ENCODE measurements at regions not wholly inside any gene's neighbourhood (a gene's known extent, or its start where the extent isn't known, plus 50 kb on each side); places are given as distances from the start of the nearest gene placed in this dataset.

DNA sequence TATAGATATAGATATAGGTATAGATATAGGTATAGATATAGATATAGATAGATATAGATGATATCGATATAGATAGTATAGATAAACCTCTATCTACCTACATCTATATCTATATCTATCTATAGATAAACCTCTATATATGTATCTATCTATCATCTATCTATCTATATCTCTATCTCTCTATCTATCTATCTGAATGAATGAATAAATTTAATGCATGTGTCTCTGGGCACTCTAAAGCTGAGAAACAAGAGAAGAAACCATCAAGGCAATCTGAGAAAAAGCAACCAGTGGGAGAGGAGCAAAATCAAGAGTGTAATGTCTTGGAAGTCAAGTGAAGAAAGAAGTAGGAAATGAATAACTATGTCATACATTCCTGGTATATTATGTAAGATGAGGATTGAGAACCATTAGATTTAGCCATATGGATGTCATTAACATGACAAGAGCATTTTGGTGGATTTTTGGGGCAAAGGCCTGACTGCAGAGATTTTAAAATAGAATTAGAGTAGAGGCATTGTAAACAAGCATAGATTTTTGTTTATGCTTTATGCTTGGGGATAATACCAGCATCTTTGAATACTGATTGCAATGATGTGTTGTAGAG is 1262.7 kb upstream of the MIR17HG start:
- H3K4me1 ChIP-seq (ENCODE audit: insufficient read depth, low read length), result no peaks in the 10 kb centered on the region
- H3K36me3 ChIP-seq (ENCODE audit: insufficient read depth, low read length), result no peaks in the 10 kb centered on the region
- H3K9me3 ChIP-seq (ENCODE audit: control insufficient read depth, insufficient read depth, low read length), result no peaks in the 10 kb centered on the region
- no peak overlapping the region for H3K9ac ChIP-seq (ENCODE audit: low read depth, low read length)

- Histone ChIP-seq H3K9ac (ENCODE audit: low read depth, low read length) (no peak overlapping the region), H3K9me3 (ENCODE audit: control insufficient read depth, insufficient read depth, low read length) (no peaks in the 10 kb centered on the region), H3K36me3 (ENCODE audit: insufficient read depth, low read length) (no peaks in the 10 kb centered on the region), H3K4me1 (ENCODE audit: insufficient read depth, low read length) (no peaks in the 10 kb centered on the region)
Observed at GRCh38 chr13:90089051-90089450, 1258.4 kb upstream of the MIR17HG start.

DNA sequence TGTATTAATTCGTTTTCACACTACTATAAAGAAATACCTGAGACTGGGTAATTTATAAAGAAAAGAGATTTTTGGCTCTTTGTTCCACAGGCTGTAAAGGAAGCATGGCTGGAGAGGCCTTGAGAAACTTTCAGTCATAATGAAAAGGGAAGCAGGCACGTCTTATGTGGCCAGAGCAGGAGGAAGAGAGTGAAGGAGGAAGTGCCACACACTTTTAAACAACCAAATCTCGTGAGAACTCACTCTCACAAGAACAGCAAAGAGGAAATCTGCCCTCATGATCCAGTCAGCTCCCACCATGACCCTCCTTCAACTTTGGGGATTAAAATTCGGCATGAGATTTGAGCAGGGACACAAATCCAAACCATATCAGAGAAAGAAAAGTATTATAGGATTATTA is 1255.9 kb upstream of the MIR17HG start:
- H3K9me3 ChIP-seq (ENCODE audit: control insufficient read depth, insufficient read depth, low read length), result no peaks in the 10 kb centered on the region
- no peaks in the 10 kb centered on the region for H3K36me3 ChIP-seq (ENCODE audit: insufficient read depth, low read length)
- H3K9ac ChIP-seq (ENCODE audit: low read depth, low read length), result no peak overlapping the region
- H3K4me1 ChIP-seq (ENCODE audit: insufficient read depth, low read length), result no peaks in the 10 kb centered on the region

DNA sequence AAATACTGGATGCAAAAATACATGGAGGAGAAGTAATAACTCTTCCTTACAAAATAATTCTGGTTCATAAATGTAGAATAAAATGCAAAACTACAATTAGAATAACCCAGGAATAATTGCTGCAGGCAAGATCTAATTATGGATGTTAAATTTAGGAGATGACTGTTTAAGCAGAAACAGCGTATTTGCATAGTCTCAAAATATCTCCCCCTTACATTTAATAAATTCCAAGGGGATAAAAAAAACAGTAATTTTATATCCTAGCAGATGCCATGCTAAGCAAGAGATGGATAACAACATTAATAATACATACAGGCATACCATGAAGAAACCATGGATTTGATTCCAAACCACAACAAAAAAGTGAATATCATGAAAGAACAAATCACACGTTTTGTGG is 1253.1 kb upstream of the MIR17HG start:
- no peak overlapping the region for H3K9ac ChIP-seq (ENCODE audit: low read depth, low read length)
- H3K36me3 ChIP-seq (ENCODE audit: insufficient read depth, low read length), result no peaks in the 10 kb centered on the region
- H3K9me3 ChIP-seq (ENCODE audit: control insufficient read depth, insufficient read depth, low read length), result no peaks in the 10 kb centered on the region
- H3K4me1 ChIP-seq (ENCODE audit: insufficient read depth, low read length), result no peaks in the 10 kb centered on the region

DNA sequence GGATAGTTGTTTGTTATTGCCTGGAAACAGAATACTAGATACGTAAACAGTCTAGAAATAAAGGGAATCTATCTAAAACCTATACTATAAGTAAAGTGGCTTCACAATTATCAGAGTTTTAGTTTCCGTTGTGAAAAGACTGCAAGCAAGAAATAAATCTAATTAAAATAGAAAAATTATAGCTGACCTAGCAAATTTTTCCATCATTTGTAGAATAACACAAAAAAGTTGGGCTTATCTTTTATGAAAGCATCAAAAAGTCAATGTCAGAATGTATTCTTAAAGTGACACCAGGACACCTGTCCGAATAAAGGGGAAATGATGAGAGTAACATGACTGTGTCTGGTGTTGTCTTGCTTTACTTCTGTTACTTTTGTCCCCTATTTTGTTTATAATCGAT is 1248.9 kb upstream of the MIR17HG start:
- H3K4me1 ChIP-seq (ENCODE audit: insufficient read depth, low read length), result no peaks in the 10 kb centered on the region
- no peak overlapping the region for H3K9ac ChIP-seq (ENCODE audit: low read depth, low read length)
- H3K36me3 ChIP-seq (ENCODE audit: insufficient read depth, low read length), result no peaks in the 10 kb centered on the region
- H3K9me3 ChIP-seq (ENCODE audit: control insufficient read depth, insufficient read depth, low read length), result no peaks in the 10 kb centered on the region

DNA sequence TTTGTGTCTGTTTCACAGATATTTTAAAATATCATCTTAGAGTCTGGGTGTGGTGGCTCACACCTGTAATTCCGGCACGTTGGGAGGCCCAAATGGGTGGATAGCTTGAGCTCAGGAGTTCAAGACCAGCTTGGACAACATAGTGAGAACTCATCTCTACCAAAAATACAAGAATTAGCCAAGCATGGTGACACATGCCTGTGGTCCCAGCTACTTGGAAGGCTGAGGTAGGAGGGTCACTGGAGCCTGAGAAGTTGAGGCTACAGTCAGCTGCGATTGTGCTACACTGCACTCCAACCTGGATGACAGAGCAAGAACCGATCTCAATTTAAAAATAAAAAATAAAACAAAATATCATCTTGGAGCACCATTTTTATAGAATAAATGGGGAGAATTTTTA is 1247.6 kb upstream of the MIR17HG start:
- H3K9me3 ChIP-seq (ENCODE audit: control insufficient read depth, insufficient read depth, low read length), result no peaks in the 10 kb centered on the region
- H3K9ac ChIP-seq (ENCODE audit: low read depth, low read length), result no peak overlapping the region
- no peaks in the 10 kb centered on the region for H3K36me3 ChIP-seq (ENCODE audit: insufficient read depth, low read length)
- H3K4me1 ChIP-seq (ENCODE audit: insufficient read depth, low read length), result 0 out of 2 replicates have a peak, but pooled peaks cover under 1% of the 10 kb centered on the region

DNA sequence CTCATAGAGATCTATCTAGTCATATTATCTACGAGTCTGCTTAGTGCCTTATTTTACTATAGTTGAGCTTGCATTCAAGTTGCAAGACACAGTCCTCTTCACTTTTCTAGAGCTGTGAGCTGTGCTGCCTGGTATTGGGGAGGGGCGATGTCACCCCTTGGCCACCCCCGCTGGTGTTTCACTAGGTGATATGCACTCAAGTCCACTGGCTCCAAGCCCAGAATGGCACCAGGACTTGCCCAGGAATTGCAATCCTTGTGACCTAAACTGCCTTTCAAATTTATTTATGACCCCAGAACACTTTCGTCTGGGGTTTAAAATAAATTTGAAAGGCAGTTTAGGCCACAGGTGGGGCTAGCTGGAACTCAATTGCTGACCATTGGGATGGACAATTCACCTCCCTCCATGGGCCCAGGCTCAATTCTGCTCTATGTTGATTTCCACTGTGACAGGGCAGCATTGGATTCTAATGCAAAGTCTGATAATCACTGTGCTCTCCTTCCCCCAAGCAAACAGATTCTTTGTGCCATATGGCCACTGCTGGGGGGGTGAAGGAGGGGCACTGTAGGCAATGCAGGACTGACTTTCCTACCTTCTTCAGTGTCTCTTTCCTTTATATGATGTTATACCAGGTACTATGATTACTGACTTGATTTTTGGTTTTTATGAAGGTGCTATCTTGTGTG is 1244.2 kb upstream of the MIR17HG start:
- no peak overlapping the region for H3K9ac ChIP-seq (ENCODE audit: low read depth, low read length)
- H3K4me1 ChIP-seq (ENCODE audit: insufficient read depth, low read length), result 0 out of 2 replicates have a peak, but pooled peaks cover 5% of the 10 kb centered on the region
- no peaks in the 10 kb centered on the region for H3K36me3 ChIP-seq (ENCODE audit: insufficient read depth, low read length)
- no peaks in the 10 kb centered on the region for H3K9me3 ChIP-seq (ENCODE audit: control insufficient read depth, insufficient read depth, low read length)

DNA sequence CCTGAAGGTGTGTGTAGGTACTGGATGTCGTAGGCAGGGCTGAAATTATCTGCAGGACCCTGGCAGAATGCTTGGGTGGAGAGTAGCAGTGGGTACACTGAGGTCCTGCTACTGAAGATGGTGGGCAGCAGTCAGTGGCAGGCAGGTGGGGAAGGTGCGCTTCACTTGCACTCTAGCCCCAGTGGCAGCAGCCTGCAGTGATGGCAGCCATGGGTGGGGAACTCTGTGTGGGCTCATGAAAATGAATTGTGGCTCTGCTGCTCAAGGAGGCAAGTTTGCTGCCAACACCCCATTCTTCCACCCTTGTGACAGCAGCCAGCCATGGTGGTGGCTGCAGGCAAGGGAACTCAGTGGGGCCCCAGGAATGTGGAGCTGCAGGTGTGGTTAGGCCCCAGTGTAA is 1242.7 kb upstream of the MIR17HG start:
- Histone ChIP-seq H3K4me1 (ENCODE audit: insufficient read depth, low read length) (0 out of 2 replicates have a peak, but pooled peaks cover 5% of the 10 kb centered on the region), H3K9me3 (ENCODE audit: control insufficient read depth, insufficient read depth, low read length) (no peaks in the 10 kb centered on the region), H3K36me3 (ENCODE audit: insufficient read depth, low read length) (no peaks in the 10 kb centered on the region), H3K9ac (ENCODE audit: low read depth, low read length) (no peak overlapping the region)

DNA sequence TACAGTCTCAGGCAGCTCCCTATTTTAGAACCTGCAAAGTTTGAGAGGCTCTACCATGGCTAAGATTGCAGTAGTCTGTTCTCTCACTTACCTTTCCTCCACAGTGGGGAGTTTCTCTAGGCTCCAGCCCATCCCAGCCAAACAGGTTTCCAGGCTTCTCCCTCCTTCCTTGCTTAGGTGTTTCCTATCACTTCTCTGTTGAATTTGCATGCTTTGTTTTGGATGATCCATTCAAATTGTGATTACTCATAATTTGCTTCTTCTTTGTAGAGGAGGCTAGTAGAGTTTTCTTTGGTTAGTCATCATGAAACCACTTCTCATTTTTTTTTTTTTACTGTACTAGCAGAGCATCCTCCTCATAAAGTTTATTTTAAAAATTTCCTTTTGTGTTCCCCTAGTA is 1242.2 kb upstream of the MIR17HG start:
- Histone ChIP-seq H3K4me1 (ENCODE audit: insufficient read depth, low read length) (0 out of 2 replicates have a peak, but pooled peaks cover 5% of the 10 kb centered on the region), H3K36me3 (ENCODE audit: insufficient read depth, low read length) (no peaks in the 10 kb centered on the region), H3K9ac (ENCODE audit: low read depth, low read length) (no peak overlapping the region), H3K9me3 (ENCODE audit: control insufficient read depth, insufficient read depth, low read length) (no peaks in the 10 kb centered on the region)

DNA sequence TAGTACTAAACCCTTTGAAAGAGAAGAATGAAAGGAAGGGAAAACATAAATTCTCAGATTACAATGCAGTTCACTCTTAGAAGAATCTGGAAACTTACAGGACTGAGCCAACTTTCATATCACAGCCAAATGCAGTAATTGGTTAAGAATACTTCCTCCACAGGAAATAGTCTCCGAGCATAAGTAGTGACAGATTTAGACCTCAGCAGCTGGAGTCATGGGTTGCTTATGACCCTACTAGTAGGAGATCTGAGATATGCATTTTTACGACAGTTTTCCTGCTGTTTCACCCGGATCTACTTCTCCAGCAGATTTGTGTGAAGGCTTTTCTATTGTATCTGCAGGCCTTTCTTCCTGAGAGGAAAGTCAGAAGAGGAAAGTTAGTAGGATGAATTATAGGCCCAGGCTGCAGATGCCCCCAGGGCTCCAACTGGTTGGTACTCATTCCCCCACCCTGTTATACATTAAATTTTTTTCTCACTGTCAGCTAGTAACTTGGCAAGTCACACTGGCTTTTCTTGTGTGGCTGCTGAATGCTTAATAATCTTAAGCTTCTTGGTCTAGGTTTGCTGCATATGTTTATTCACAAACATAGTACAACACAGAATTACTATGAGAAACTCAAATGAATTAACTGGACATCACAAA is 1241.5 kb upstream of the MIR17HG start:
- Histone ChIP-seq H3K9ac (ENCODE audit: low read depth, low read length) (no peak overlapping the region), H3K36me3 (ENCODE audit: insufficient read depth, low read length) (no peaks in the 10 kb centered on the region), H3K4me1 (ENCODE audit: insufficient read depth, low read length) (0 out of 2 replicates have a peak, but pooled peaks cover 5% of the 10 kb centered on the region), H3K9me3 (ENCODE audit: control insufficient read depth, insufficient read depth, low read length) (no peaks in the 10 kb centered on the region)

- no peak overlapping the region for H3K9ac ChIP-seq (ENCODE audit: low read depth, low read length)
- no peaks in the 10 kb centered on the region for H3K36me3 ChIP-seq (ENCODE audit: insufficient read depth, low read length)
- 0 out of 2 replicates have a peak, but pooled peaks cover 5% of the 10 kb centered on the region for H3K4me1 ChIP-seq (ENCODE audit: insufficient read depth, low read length)
- H3K9me3 ChIP-seq (ENCODE audit: control insufficient read depth, insufficient read depth, low read length), result no peaks in the 10 kb centered on the region
Observed at GRCh38 chr13:90107661-90108060, 1239.8 kb upstream of the MIR17HG start.

GRCh38 chr13:90108547-90108946 is 1238.9 kb upstream of the MIR17HG start:
- H3K4me1 ChIP-seq (ENCODE audit: insufficient read depth, low read length), result 0 out of 2 replicates have a peak, but pooled peaks cover 5% of the 10 kb centered on the region
- no peak overlapping the region for H3K9ac ChIP-seq (ENCODE audit: low read depth, low read length)
- H3K36me3 ChIP-seq (ENCODE audit: insufficient read depth, low read length), result no peaks in the 10 kb centered on the region
- no peaks in the 10 kb centered on the region for H3K9me3 ChIP-seq (ENCODE audit: control insufficient read depth, insufficient read depth, low read length)

DNA sequence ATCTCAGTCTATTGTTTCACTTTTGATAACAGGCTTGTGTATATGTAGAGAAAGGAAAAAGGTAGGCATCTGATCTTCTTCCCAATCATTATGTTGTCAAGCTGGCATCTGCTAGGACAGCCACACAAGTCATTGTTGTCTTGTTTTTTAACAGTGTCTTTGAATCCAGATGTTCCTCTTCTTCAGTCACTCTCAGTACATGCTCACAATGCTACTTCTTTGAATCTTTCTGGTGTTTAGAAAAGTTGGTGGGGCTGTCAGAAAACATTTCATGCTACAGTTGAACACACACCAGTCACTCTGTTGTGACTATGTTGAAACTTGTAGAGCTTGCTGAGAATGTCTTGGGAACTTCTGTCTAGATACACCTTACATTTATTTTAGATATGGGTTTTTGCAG is 1231.4 kb upstream of the MIR17HG start:
- Histone ChIP-seq H3K9ac (ENCODE audit: low read depth, low read length) (no peak overlapping the region), H3K4me1 (ENCODE audit: insufficient read depth, low read length) (0 out of 2 replicates have a peak, but pooled peaks cover 5% of the 10 kb centered on the region), H3K36me3 (ENCODE audit: insufficient read depth, low read length) (no peaks in the 10 kb centered on the region), H3K9me3 (ENCODE audit: control insufficient read depth, insufficient read depth, low read length) (no peaks in the 10 kb centered on the region)

DNA sequence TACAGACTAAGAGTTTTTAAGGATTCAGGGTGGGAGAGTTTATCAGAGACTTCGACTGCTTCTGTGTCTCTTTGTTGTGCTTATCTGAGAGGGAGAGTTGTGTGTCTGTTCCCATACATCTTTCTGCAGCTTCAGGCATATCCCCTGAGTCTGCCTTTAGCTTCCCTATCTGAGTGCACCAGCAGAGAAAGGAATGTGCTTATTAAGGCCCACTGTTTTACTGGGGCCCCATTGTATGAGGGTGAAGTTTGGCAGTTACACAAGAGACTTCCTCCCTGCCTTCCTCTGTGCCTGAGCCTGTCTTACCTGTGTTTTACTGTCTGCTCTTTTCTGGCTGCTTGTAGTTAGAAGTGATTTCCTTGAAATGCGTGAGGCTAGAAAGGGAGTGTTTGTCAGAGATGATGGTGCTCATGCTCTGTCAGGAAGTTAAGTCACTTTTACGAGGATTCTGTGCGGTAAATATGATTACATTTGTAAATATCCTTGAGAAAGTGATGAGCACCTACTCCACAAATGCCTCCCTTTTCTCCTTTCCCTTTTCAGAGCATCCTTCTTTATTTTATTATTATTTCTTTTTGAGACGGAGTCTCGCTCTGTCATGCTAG is 1228.9 kb upstream of the MIR17HG start:
- Histone ChIP-seq H3K9me3 (ENCODE audit: control insufficient read depth, insufficient read depth, low read length) (no peaks in the 10 kb centered on the region), H3K4me1 (ENCODE audit: insufficient read depth, low read length) (0 out of 2 replicates have a peak, but pooled peaks cover 5% of the 10 kb centered on the region), H3K9ac (ENCODE audit: low read depth, low read length) (no peak overlapping the region), H3K36me3 (ENCODE audit: insufficient read depth, low read length) (no peaks in the 10 kb centered on the region)

Measured in ES-I3 (cell line).